Endothelial cell of umbilical vein (primary cell): ENCODE measurements at regions not wholly inside any gene's neighbourhood (a gene's known extent, or its start where the extent isn't known, plus 50 kb on each side); places are given as distances from the start of the nearest gene placed in this dataset.

Experiments used
- BruUV-seq: library from RNA; stranded (reverse); fragments of 400-500 nt; replicated peaks from 2 replicates; lab custom pipeline; 2021; lab: Mats Ljungman, UMichigan
- CTCF ChIA-PET: fragments of 300-600, 350-600 bp; sonication (Branson Sonifier 250); formaldehyde crosslinking; loops from one replicate; lab custom pipeline; 2021; ENCODE audit warnings: antibody characterized with exemption, inconsistent platforms; lab: Charles Lee
- POLR2A ChIA-PET: fragments of 300-600, 350-600 bp; sonication (Branson Sonifier 250); formaldehyde crosslinking; loops from one replicate; lab custom pipeline; 2021; ENCODE audit warnings: antibody characterized with exemption, inconsistent platforms; lab: Charles Lee
- DNase-seq: peaks from one replicate; pipeline ENCODE4 v3.0.0-alpha.2; 2011; ENCODE audit warnings: low read depth, low spot score
- FAIRE-seq: peaks from 2 replicates; lab custom pipeline; 2011; peaks lifted over from hg19 to GRCh38; lab: Jason Lieb, UNC
- H2AFZ ChIP-seq: 2 replicates; pipeline ENCODE4 v1.6.0; 2012; ENCODE audit warnings: low read depth, low read length, control low read depth, inconsistent platforms
- H3K27ac ChIP-seq: 2 replicates; pipeline ENCODE4 v1.5.1; 2011; ENCODE audit warnings: low read depth, mild to moderate bottlenecking, control low read depth, low read length, moderate library complexity; ENCODE audit not compliant: insufficient read depth
- H3K27me3 ChIP-seq, 2 experiments: 2 replicates each; pipeline versions ENCODE4 v1.6.0 to v1.6.1; 2011; ENCODE audit warnings: low read length in 2 of 2, mixed read lengths in 1 of 2; ENCODE audit not compliant: control insufficient read depth in 2 of 2, insufficient read depth in 2 of 2
- H3K36me3 ChIP-seq, 2 experiments: 2 replicates in 1 of 2; 3 replicates in 1 of 2; pipeline ENCODE4 v1.5.1; 2011; ENCODE audit warnings: low read length in 2 of 2, mild to moderate bottlenecking in 1 of 2, moderate library complexity in 1 of 2; ENCODE audit not compliant: control insufficient read depth in 2 of 2, insufficient read depth in 2 of 2; ENCODE audit errors: extremely low read depth in 1 of 2
- H3K4me1 ChIP-seq: 3 replicates; pipeline ENCODE4 v1.5.1; 2011; ENCODE audit warnings: mild to moderate bottlenecking, low read length; ENCODE audit not compliant: control insufficient read depth, insufficient read depth; ENCODE audit errors: extremely low read depth
- H3K4me2 ChIP-seq: 2 replicates; pipeline ENCODE4 v1.6.1; 2011; ENCODE audit warnings: low read length, control low read depth, mixed read lengths; ENCODE audit not compliant: insufficient read depth
- H3K4me3 ChIP-seq, 3 experiments: fragments of 200-600 bp in 1 of 3; sonication (generic), shearing (Covaris generic) in 1 of 3; replicated peaks in 1 of 3; 2 replicates each; pipeline ENCODE4 v1.5.1; 2011 to 2016; ENCODE audit warnings: control low read depth in 3 of 3, low read length in 3 of 3, mild to moderate bottlenecking in 2 of 3, inconsistent platforms in 1 of 3, low read depth in 1 of 3, moderate library complexity in 1 of 3; ENCODE audit not compliant: insufficient read depth in 1 of 3
- H3K79me2 ChIP-seq: 2 replicates; pipeline ENCODE4 v1.6.0; 2012; ENCODE audit warnings: low read length, inconsistent platforms; ENCODE audit not compliant: control insufficient read depth, insufficient read depth
- H3K9ac ChIP-seq: replicated peaks from 2 replicates; pipeline ENCODE3; 2011; ENCODE audit warnings: low read length, control low read depth; ENCODE audit not compliant: insufficient read depth; ENCODE audit errors: extremely low read depth
- H3K9me1 ChIP-seq: replicated peaks from 3 replicates; pipeline ENCODE4 v1.6.0; 2011; ENCODE audit warnings: mild to moderate bottlenecking, low read length; ENCODE audit not compliant: control insufficient read depth, insufficient read depth; ENCODE audit errors: extremely low read depth
- H3K9me3 ChIP-seq: replicated peaks from 2 replicates; pipeline ENCODE4 v1.5.1; 2012; ENCODE audit warnings: low read length, inconsistent platforms; ENCODE audit not compliant: control insufficient read depth, insufficient read depth
- H4K20me1 ChIP-seq: replicated peaks from 2 replicates; pipeline ENCODE3; 2011; ENCODE audit warnings: mild to moderate bottlenecking, low read length; ENCODE audit not compliant: control insufficient read depth, insufficient read depth; ENCODE audit errors: extremely low read depth
- EZH2 ChIP-seq: IDR thresholded peaks from 2 replicates; pipeline ENCODE4 v1.6.1; 2012; ENCODE audit warnings: borderline replicate concordance, low read depth, mild to moderate bottlenecking, moderate library complexity, low read length, inconsistent platforms; ENCODE audit not compliant: severe bottlenecking
- FOS ChIP-seq: IDR thresholded peaks from 2 replicates; pipeline ENCODE4 v1.6.1; 2011; ENCODE audit warnings: mild to moderate bottlenecking, low read length, moderate library complexity, borderline replicate concordance; ENCODE audit not compliant: insufficient read depth
- GATA2 ChIP-seq: IDR thresholded peaks from 2 replicates; pipeline ENCODE4 v1.7.0; 2011; ENCODE audit warnings: low read depth, mild to moderate bottlenecking, moderate library complexity, mixed read lengths, low read length; ENCODE audit not compliant: insufficient read length, insufficient read depth
- JUN ChIP-seq: IDR thresholded peaks from 2 replicates; pipeline ENCODE4 v1.6.1; 2011; ENCODE audit warnings: borderline replicate concordance, low read depth; ENCODE audit not compliant: insufficient read length, insufficient read depth
- MYC ChIP-seq: IDR thresholded peaks from one replicate; pipeline ENCODE4 v1.6.1; 2011; ENCODE audit warnings: mild to moderate bottlenecking, low read depth, low read length
- POLR2A ChIP-seq: IDR thresholded peaks from 2 replicates; pipeline ENCODE4 v1.6.1; 2012; ENCODE audit warnings: low read depth, mild to moderate bottlenecking, control low read depth, low read length
- POLR2AphosphoS5 ChIP-seq: IDR thresholded peaks from 2 replicates; pipeline ENCODE4 v1.6.1; 2012; ENCODE audit warnings: low read depth, mild to moderate bottlenecking, control low read depth, low read length, moderate library complexity; ENCODE audit not compliant: insufficient read depth
- dilution Hi-C: fragments of 300-500 bp; cut with MboI; formaldehyde crosslinking; loops from one replicate; pipeline ENCODE4 v1.15.0; 2019; ENCODE audit warnings: low sequenced_read_pairs; ENCODE audit not compliant: extremely low pct_ligation_motif_present
- intact Hi-C: fragments of 100-400 bp; cut with micrococcal nuclease; formaldehyde crosslinking; loops from one replicate; pipeline ENCODE4 v1.10.0; 2022
- TF ChIP-seq, protein P1 (sequence below), 2 donors: IDR thresholded peaks; 1 replicate in 1 of 2; 2 replicates in 1 of 2; pipeline ENCODE4 v1.5.1; 2011; ENCODE audit warnings: low read length in 2 of 2, mild to moderate bottlenecking in 2 of 2, moderate library complexity in 2 of 2, control low read depth in 1 of 2, inconsistent platforms in 1 of 2, low read depth in 1 of 2; ENCODE audit not compliant: insufficient read depth in 1 of 2; ENCODE audit errors: extremely low read depth in 1 of 2
- TF ChIP-seq, protein P2 (sequence below): IDR thresholded peaks from 2 replicates; pipeline ENCODE4 v1.6.1; 2011; ENCODE audit not compliant: insufficient read depth, insufficient read length

DNA sequence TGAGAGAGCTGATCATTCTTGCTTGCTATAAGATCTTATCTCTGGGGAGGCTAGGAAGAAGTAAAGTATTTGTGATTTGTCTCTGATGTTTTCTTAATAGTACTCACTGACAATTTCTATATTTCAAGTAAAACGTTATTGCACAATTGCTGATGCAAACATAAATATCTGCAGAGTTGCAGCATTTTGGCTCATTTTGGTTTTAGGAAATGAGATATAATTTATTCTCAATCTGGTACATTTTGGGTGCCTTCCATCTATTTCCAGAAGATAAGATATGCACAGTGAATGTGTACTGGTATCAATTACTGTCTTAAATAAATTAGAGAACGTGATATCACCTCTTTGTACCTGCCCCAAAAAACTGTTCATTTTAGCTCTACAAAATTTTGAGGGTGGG, 1431.5 kb downstream of the BRINP3 start:
- intact Hi-C loops: no loop called here

More for the DNA sequence above, 1431.5 kb downstream of the BRINP3 start:
- BruUV-seq: no TSS peak
- no peak for TF ChIP-seq JUN
- no peak for TF ChIP-seq POLR2AphosphoS5
- no peak for TF ChIP-seq EZH2
- TF ChIP-seq MYC: no peak
- no peak for TF ChIP-seq GATA2
- TF ChIP-seq, protein P1, sequence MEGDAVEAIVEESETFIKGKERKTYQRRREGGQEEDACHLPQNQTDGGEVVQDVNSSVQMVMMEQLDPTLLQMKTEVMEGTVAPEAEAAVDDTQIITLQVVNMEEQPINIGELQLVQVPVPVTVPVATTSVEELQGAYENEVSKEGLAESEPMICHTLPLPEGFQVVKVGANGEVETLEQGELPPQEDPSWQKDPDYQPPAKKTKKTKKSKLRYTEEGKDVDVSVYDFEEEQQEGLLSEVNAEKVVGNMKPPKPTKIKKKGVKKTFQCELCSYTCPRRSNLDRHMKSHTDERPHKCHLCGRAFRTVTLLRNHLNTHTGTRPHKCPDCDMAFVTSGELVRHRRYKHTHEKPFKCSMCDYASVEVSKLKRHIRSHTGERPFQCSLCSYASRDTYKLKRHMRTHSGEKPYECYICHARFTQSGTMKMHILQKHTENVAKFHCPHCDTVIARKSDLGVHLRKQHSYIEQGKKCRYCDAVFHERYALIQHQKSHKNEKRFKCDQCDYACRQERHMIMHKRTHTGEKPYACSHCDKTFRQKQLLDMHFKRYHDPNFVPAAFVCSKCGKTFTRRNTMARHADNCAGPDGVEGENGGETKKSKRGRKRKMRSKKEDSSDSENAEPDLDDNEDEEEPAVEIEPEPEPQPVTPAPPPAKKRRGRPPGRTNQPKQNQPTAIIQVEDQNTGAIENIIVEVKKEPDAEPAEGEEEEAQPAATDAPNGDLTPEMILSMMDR (IDR thresholded peaks at IDR 0.05; ENCODE audit: extremely low read depth in 1 of 2, insufficient read depth in 1 of 2, low read depth in 1 of 2, low read length in 2 of 2): no peak
- TF ChIP-seq, protein P2, sequence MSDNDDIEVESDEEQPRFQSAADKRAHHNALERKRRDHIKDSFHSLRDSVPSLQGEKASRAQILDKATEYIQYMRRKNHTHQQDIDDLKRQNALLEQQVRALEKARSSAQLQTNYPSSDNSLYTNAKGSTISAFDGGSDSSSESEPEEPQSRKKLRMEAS: no peak
- no peak for TF ChIP-seq POLR2A
- no peak for TF ChIP-seq FOS
- FAIRE-seq: no peak
- POLR2A ChIA-PET: no interaction called here
- Histone ChIP-seq H2AFZ (no peak overlapping the region), H3K9ac (no peak overlapping the region), H3K9me1 (no peaks in the 10 kb centered on the region), H3K4me1 (no peaks in the 10 kb centered on the region), H3K4me2 (no peak overlapping the region), H3K4me3 (no peak overlapping the region), H3K36me3 (no peaks in the 10 kb centered on the region), H3K27ac (no peak overlapping the region), H3K9me3 (no peaks in the 10 kb centered on the region), H3K27me3 (no peaks in the 10 kb centered on the region), H4K20me1 (no peaks in the 10 kb centered on the region), H3K79me2 (no peaks in the 10 kb centered on the region)
- CTCF ChIA-PET: no interaction called here
- dilution Hi-C loops: no loop called here
- DNase-seq: no peak
